DOHH2 (cell line): ENCODE measurements at regions not wholly inside any gene's neighbourhood (a gene's known extent, or its start where the extent isn't known, plus 50 kb on each side); places are given as distances from the start of the nearest gene placed in this dataset.

Experiments used
- H3F3A ChIP-seq: fragments of 200-600 bp; sonication (generic), shearing (Covaris generic); 2 replicates; pipeline ENCODE4 v1.6.0; 2016; ENCODE audit warnings: antibody characterized with exemption, mild to moderate bottlenecking; ENCODE audit not compliant: control insufficient read depth, insufficient read depth
- H3K27ac ChIP-seq: fragments of 200-600 bp; sonication (generic); 2 replicates; pipeline ENCODE4 v1.5.1; 2014; ENCODE audit warnings: low read depth, mild to moderate bottlenecking, low read length, moderate library complexity
- H3K27me3 ChIP-seq: fragments of 200-600 bp; sonication (generic); 2 replicates; pipeline ENCODE4 v1.6.1; 2014; ENCODE audit warnings: mild to moderate bottlenecking, low read length, mixed read lengths; ENCODE audit not compliant: control insufficient read depth
- H3K36me3 ChIP-seq: fragments of 200-600 bp; sonication (generic); 2 replicates; pipeline ENCODE4 v1.6.1; 2014; ENCODE audit warnings: mild to moderate bottlenecking, low read length, moderate library complexity, mixed read lengths; ENCODE audit not compliant: control insufficient read depth
- H3K4me1 ChIP-seq: fragments of 200-600 bp; sonication (generic); 2 replicates; pipeline ENCODE4 v1.6.1; 2014; ENCODE audit warnings: mild to moderate bottlenecking, low read length, mixed read lengths; ENCODE audit not compliant: control insufficient read depth
- H3K4me2 ChIP-seq: fragments of 200-600 bp; sonication (generic); 2 replicates; pipeline ENCODE4 v1.6.0; 2014; ENCODE audit warnings: mild to moderate bottlenecking, low read length, moderate library complexity
- H3K4me3 ChIP-seq: fragments of 200-600 bp; sonication (generic); 2 replicates; pipeline ENCODE4 v1.5.1; 2014; ENCODE audit warnings: mild to moderate bottlenecking, low read length, mixed read lengths
- H3K79me2 ChIP-seq: fragments of 200-600 bp; sonication (generic); 2 replicates; pipeline ENCODE4 v1.6.1; 2014; ENCODE audit warnings: mild to moderate bottlenecking, low read length, mixed read lengths; ENCODE audit not compliant: control insufficient read depth
- H3K9me2 ChIP-seq: fragments of 200-600 bp; sonication (generic); replicated peaks from 2 replicates; pipeline ENCODE4 v1.6.1; 2014; ENCODE audit warnings: mild to moderate bottlenecking, low read length, mixed read lengths; ENCODE audit not compliant: control insufficient read depth
- H3K9me3 ChIP-seq: fragments of 200-600 bp; sonication (generic); 2 replicates; pipeline ENCODE4 v1.6.1; 2014; ENCODE audit warnings: antibody characterized with exemption, low read length, mixed read lengths; ENCODE audit not compliant: control insufficient read depth, insufficient read depth
- H4K20me1 ChIP-seq: fragments of 200-600 bp; sonication (generic); 2 replicates; pipeline ENCODE4 v1.6.0; 2014; ENCODE audit warnings: low read depth, mild to moderate bottlenecking, antibody characterized with exemption, low read length, moderate library complexity; ENCODE audit not compliant: control insufficient read depth, insufficient read depth
- CTCF ChIP-seq: fragments of 200-600 bp; sonication (generic); IDR thresholded peaks from one replicate; pipeline ENCODE4 v1.5.1; 2014; ENCODE audit warnings: antibody characterized with exemption, mild to moderate bottlenecking, low read depth, low read length; ENCODE audit not compliant: poor library complexity, severe bottlenecking
- EZH2phosphoT487 ChIP-seq: fragments of 200-600 bp; sonication (generic); IDR thresholded peaks from 2 replicates; pipeline ENCODE4 v1.6.1; 2017; ENCODE audit warnings: borderline replicate concordance, mild to moderate bottlenecking, antibody characterized with exemption, low read length, moderate library complexity, mixed read lengths

GRCh38 chr10:83374741-83375140, 764.6 kb upstream of the GHITM start:
- no peaks in the 10 kb centered on the region for H4K20me1 ChIP-seq
- no peaks in the 10 kb centered on the region for H3K4me1 ChIP-seq
- H3K9me2 ChIP-seq: no peaks in the 10 kb centered on the region
- H3F3A ChIP-seq: no peaks in the 10 kb centered on the region
- TF ChIP-seq CTCF (no peak), EZH2phosphoT487 (no peak)
- H3K27ac ChIP-seq: no peak overlapping the region
- H3K79me2 ChIP-seq: no peaks in the 10 kb centered on the region
- no peaks in the 10 kb centered on the region for H3K9me3 ChIP-seq
- H3K36me3 ChIP-seq: no peaks in the 10 kb centered on the region
- no peak overlapping the region for H3K4me2 ChIP-seq
- H3K27me3 ChIP-seq: no peaks in the 10 kb centered on the region
- no peak overlapping the region for H3K4me3 ChIP-seq

- no peaks in the 10 kb centered on the region for H3K9me2 ChIP-seq
- H3F3A ChIP-seq: no peaks in the 10 kb centered on the region
Measured at GRCh38 chr10:83375274-83375673, 764.0 kb upstream of the GHITM start.

GRCh38 chr10:83397806-83398205, 741.5 kb upstream of the GHITM start:
- TF ChIP-seq CTCF: no peak
- Histone ChIP-seq H3K79me2 (no peaks in the 10 kb centered on the region), H3K9me3 (no peaks in the 10 kb centered on the region; the same call in 1 of the 2 replicates), H3K4me1 (no peaks in the 10 kb centered on the region), H3K27ac (no peak overlapping the region), H3K36me3 (no peaks in the 10 kb centered on the region), H3K9me2 (no peaks in the 10 kb centered on the region), H3K4me3 (no peak overlapping the region), H4K20me1 (no peaks in the 10 kb centered on the region), H3F3A (no peaks in the 10 kb centered on the region), H3K4me2 (no peak overlapping the region), H3K27me3 (no peaks in the 10 kb centered on the region)

More at GRCh38 chr10:83375274-83375673, 764.0 kb upstream of the GHITM start:
- TF ChIP-seq CTCF (no peak), EZH2phosphoT487 (no peak)
- Histone ChIP-seq H3K27ac (no peak overlapping the region), H3K4me1 (no peaks in the 10 kb centered on the region), H3K4me3 (no peak overlapping the region), H3K79me2 (no peaks in the 10 kb centered on the region), H3K36me3 (no peaks in the 10 kb centered on the region), H3K4me2 (no peak overlapping the region), H4K20me1 (no peaks in the 10 kb centered on the region), H3K9me3 (no peaks in the 10 kb centered on the region), H3K27me3 (no peaks in the 10 kb centered on the region)

GRCh38 chr10:83410570-83410969, 728.7 kb upstream of the GHITM start:
- Histone ChIP-seq H3F3A (no peaks in the 10 kb centered on the region), H3K9me2 (no peaks in the 10 kb centered on the region), H3K4me3 (no peak overlapping the region), H3K36me3 (no peaks in the 10 kb centered on the region), H4K20me1 (no peaks in the 10 kb centered on the region), H3K9me3 (no peaks in the 10 kb centered on the region), H3K4me2 (no peak overlapping the region), H3K79me2 (no peaks in the 10 kb centered on the region), H3K27ac (no peak overlapping the region), H3K4me1 (no peaks in the 10 kb centered on the region), H3K27me3 (no peaks in the 10 kb centered on the region)
- TF ChIP-seq EZH2phosphoT487 (no peak), CTCF (no peak)
